ENCODE measurements at regions not wholly inside any gene's neighbourhood (a gene's known extent, or its start where the extent isn't known, plus 50 kb on each side); places are given as distances from the start of the nearest gene placed in this dataset.

DNA sequence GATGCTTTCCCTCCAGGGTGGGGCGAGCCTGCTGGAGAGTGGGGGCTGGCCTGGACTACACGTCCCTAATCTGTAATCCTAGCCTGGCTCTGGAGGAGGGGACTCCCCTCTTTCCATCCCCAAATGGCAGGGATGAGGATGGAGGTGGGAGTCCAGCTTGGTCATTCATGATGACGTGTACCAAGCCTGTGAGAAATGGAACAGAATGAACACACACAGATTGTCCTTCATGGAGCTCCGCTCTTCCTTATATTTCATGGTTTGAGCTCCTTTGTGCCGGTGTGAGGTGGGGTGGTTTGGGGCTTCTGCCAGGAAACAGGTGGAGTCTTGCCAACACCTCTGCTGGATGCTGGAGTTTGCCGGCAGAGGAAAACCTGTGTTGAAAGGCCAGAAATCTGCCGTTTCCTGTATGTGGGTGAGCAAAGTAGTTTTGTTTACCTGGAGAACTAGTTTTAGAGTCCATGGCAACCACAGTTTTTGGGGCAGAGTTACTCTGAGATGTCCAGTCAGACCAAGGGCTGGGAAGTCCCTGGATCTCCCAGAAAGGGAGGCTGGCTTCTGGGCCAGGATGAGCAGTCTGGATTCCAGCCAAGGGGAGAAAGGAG is 417.6 kb upstream of the MEX3C start:
- H4K5ac ChIP-seq (ENCODE audit: insufficient read length, low read depth, low read length) = no peak overlapping the region
- TF ChIP-seq, protein P1, sequence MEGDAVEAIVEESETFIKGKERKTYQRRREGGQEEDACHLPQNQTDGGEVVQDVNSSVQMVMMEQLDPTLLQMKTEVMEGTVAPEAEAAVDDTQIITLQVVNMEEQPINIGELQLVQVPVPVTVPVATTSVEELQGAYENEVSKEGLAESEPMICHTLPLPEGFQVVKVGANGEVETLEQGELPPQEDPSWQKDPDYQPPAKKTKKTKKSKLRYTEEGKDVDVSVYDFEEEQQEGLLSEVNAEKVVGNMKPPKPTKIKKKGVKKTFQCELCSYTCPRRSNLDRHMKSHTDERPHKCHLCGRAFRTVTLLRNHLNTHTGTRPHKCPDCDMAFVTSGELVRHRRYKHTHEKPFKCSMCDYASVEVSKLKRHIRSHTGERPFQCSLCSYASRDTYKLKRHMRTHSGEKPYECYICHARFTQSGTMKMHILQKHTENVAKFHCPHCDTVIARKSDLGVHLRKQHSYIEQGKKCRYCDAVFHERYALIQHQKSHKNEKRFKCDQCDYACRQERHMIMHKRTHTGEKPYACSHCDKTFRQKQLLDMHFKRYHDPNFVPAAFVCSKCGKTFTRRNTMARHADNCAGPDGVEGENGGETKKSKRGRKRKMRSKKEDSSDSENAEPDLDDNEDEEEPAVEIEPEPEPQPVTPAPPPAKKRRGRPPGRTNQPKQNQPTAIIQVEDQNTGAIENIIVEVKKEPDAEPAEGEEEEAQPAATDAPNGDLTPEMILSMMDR (conservative IDR thresholded peaks at IDR 0.05) = no peak
- no peaks in the 10 kb centered on the region for H3K27me3 ChIP-seq (ENCODE audit: insufficient read depth, low read length)
- H3K9me3 ChIP-seq (ENCODE audit: control insufficient read depth, low read depth, low read length) = no peaks in the 10 kb centered on the region
- Mint-ChIP-seq H3K4me3 (no peak overlapping the region), H3K4me1 (peaks cover 17% of the 10 kb centered on the region in 2 experiments), H3K9me3 (peaks cover 0 to 3% of the 10 kb centered on the region in 2 experiments; a peak in 2 of 5 replicates), H3K27me3 (ENCODE audit: low read depth) (peaks cover 1% of the 10 kb centered on the region), H3K27ac (no peak overlapping the region; a peak in 1 of 7 replicates), H3K36me3 (ENCODE audit: insufficient read depth in 1 of 3, low read depth in 3 of 3) (peaks cover 0 to 4% (median 4%) of the 10 kb centered on the region in 3 experiments; a peak in 3 of 7 replicates)
- H2BK5ac ChIP-seq (ENCODE audit: insufficient read length, low read length) = no peak overlapping the region
- H2BK120ac ChIP-seq (ENCODE audit: low read depth, low read length, poor library complexity, severe bottlenecking) = no peak overlapping the region
- no peak for DNase-seq
- H3K23me2 ChIP-seq (ENCODE audit: insufficient read length, low read depth, low read length, poor library complexity, severe bottlenecking) = no peaks in the 10 kb centered on the region
- H3K4ac ChIP-seq (ENCODE audit: low read depth, low read length) = no peak overlapping the region
- H3K79me2 ChIP-seq (ENCODE audit: insufficient read depth, low read length) = no peaks in the 10 kb centered on the region
- H2BK12ac ChIP-seq (ENCODE audit: insufficient read length, low read depth, low read length) = no peak overlapping the region
- no peak overlapping the region for H3K23ac ChIP-seq (ENCODE audit: insufficient read length, low read depth, low read length)
- no peak overlapping the region for H2BK20ac ChIP-seq (ENCODE audit: low read depth, low read length, poor library complexity, severe bottlenecking)
- H4K20me1 ChIP-seq (ENCODE audit: control insufficient read depth, insufficient read depth, insufficient read length) = no peaks in the 10 kb centered on the region
- H2BK15ac ChIP-seq (ENCODE audit: low read depth, low read length) = no peak overlapping the region
- H3K4me2 ChIP-seq (ENCODE audit: insufficient read depth, insufficient read length, low read length) = no peak overlapping the region
- H3K27ac ChIP-seq (ENCODE audit: insufficient read length, low read depth, low read length) = no peak overlapping the region
- no peak overlapping the region for H3K18ac ChIP-seq (ENCODE audit: insufficient read length, low read depth, low read length)
- H2AFZ ChIP-seq (ENCODE audit: low read length) = no peak overlapping the region
- no peak overlapping the region for H4K8ac ChIP-seq (replicated peaks; ENCODE audit: insufficient read length, low read depth, low read length)
- no peaks in the 10 kb centered on the region for H3K4me1 ChIP-seq (ENCODE audit: insufficient read depth, low read length)
- H3K79me1 ChIP-seq (ENCODE audit: insufficient read depth, low read depth, low read length, poor library complexity, severe bottlenecking) = no peaks in the 10 kb centered on the region
- no peak overlapping the region for H3K56ac ChIP-seq (ENCODE audit: insufficient read length, low read depth, low read length)
- no peak overlapping the region for H4K91ac ChIP-seq (ENCODE audit: insufficient read length, low read depth, low read length)
- no CpG with 5 or more reads among the region's 7 CpGs for WGBS (ENCODE audit: extremely low coverage, insufficient read length, low lambda C conversion rate)
- no peak overlapping the region for H3T11ph ChIP-seq (ENCODE audit: low read length)
- no peak overlapping the region for H3K14ac ChIP-seq (ENCODE audit: insufficient read depth, low read length)
- no peak overlapping the region for H3K9ac ChIP-seq (ENCODE audit: extremely low read depth, insufficient read length, low read length)
- no peak overlapping the region for H2AK5ac ChIP-seq (ENCODE audit: insufficient read length, low read length)
